ENCODE measurements at regions not wholly inside any gene's neighbourhood (a gene's known extent, or its start where the extent isn't known, plus 50 kb on each side); places are given as distances from the start of the nearest gene placed in this dataset.

- DNase-seq = no peak
Measured at GRCh38 chr9:21672140-21672539, 130.3 kb upstream of the MTAP start.

- no peak for DNase-seq
Measured at GRCh38 chr9:21672761-21673160, 129.7 kb upstream of the MTAP start.

DNA sequence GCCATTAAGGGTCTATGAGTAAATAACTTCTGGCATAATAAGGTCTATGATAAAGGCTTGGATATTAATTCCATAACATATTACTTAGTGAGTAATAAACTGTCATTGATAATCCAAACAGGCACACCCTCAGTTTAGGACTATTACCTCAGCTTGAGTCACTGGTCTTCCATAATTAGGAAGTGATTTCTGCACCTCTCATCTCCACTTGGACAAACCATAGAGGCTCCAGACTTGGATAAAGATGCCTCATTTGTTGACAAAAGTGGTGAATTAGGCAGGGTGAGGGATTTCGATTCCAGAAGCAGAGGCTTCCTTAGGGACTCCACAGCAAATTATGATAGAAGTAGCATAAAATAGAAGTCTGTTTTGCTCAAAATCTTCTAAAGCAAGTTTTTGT, 127.5 kb upstream of the MTAP start:
- DNase-seq = no peak

DNA sequence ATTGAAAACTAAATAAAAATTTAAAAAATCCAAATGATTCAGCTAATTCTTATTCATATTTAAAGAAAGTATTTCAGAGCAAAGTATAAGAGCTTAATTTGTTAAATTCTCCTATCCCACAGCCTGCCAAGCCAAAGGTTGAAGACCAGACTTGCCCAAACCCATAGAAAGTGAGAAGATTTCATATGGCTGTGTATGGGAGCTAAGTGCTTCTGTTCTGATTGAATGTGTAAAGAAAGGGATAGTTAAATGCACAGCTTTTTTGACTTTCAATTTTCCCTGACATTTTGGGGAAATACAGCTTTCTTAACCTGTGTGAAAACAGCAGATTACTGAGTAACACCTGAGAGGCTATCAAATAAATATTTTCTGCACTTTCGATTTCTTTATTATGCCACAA, 125.0 kb upstream of the MTAP start:
- DNase-seq = no peak

DNA sequence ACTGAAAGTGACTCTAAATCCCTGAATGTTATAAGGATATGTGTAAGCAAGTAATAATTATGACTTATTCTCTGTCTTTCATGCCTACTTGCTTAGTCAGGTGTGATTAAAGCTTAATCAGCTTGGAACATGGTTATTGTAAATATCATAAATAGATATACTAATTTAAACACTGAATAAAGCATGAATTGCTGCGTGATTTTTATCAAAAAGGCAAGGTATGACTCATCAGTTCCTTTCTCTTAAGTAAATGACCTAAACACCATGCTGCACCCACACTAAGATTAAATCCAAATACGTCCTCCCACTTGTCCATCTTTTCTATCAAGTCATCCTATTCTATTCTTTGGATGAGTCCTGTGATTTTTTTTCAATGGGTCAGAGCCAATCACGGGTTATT, 124.6 kb upstream of the MTAP start:
- no peak for DNase-seq

GRCh38 chr9:21679432-21679831, 123.0 kb upstream of the MTAP start:
- DNase-seq = no peak

DNA sequence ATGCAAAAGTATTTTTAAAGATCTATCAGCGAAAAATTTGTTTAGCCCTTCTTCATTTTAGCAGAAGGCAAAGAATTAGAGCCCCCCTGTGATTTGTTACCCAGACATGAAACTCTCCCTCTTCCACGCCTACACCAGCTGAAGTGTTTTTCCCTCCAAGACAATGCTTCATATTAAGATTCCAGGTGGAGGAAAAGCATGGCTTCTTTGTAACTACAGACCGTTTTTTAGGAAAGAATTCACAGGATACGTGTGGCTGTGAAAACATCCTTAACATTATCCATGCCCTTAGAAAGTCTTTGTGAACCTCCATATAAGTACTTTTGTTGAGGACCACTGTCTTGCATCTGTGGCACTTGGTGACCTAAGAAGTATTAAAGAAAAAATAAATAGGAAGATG, 121.8 kb upstream of the MTAP start:
- DNase-seq = no peak

GRCh38 chr9:21681641-21682040, 120.8 kb upstream of the MTAP start:
- DNase-seq = no peak

DNA sequence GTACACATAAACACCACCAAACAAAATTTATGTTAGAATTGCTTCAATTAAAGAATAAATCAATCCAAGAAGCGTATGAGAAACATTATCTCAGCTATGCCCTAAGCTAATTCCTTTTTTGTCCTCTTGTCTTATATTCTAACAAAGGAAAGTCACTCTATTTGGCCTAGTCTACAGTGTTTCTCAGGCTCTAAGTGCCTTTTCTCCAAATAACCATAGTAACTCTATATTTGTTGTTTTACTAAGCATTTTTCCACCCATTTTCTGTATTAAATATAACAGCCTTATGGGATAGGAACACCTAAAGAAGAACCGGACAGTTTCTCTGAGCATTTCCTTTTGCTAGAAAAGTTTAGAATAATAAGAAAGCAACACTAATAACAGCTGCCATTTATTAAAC, 120.1 kb upstream of the MTAP start:
- no peak for DNase-seq

DNA sequence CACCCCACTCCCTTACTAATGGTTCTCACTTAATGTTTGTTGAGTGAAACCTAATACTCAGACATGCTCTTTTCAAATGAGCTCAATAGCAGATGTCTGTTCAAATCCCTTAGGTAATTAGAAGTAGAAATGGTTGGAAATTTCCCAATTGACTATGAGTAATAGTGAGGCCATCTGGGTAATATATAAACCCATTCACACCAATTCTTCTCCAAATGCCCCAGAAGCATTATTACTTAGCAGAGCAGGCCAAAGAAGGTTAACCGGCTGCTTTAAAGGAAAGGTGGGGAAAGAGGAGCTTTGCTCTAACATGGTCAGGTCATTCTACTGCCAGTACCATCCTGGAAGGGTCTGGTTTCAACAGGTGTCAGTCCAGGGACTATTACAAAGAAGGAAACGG, 119.5 kb upstream of the MTAP start:
- no peak for DNase-seq

DNA sequence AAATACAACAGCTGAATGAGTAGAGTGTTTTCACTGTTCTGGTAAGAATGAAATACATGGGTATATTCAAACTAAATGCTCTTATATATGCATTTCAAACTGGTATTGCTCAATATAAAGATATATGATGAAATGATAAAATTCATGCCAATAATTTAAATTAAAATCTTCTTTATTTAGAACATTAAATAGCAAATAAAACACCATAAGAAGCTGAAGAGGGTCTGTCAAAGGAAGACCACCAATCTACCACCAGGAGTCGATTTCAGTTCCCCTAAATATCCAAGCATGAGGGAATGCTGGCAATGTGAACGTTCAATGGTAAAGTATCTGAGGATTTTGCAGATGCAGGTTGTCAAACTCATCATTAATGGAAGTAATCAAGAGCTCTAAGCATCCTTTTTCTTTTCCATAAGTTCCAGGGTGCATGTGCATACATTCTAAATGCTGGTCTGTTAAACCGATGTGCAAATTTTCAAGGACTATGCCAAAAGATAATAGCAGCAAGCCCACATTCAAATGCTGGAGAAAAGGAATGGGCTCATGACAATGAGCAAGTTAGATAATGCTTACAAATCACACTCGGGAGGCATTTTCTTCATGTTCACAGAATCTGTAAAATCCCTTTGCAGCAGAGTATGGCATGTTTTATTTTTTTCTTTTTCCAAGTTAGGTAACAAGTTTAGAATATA, 118.8 kb upstream of the MTAP start:
- no peak for DNase-seq

GRCh38 chr9:21684231-21684630, 118.2 kb upstream of the MTAP start:
- no peak for DNase-seq

- DNase-seq = no peak
Measured at GRCh38 chr9:21684831-21685362, 117.5 kb upstream of the MTAP start.

- no peak for DNase-seq
Measured at GRCh38 chr9:21685502-21685901, 116.9 kb upstream of the MTAP start.

DNA sequence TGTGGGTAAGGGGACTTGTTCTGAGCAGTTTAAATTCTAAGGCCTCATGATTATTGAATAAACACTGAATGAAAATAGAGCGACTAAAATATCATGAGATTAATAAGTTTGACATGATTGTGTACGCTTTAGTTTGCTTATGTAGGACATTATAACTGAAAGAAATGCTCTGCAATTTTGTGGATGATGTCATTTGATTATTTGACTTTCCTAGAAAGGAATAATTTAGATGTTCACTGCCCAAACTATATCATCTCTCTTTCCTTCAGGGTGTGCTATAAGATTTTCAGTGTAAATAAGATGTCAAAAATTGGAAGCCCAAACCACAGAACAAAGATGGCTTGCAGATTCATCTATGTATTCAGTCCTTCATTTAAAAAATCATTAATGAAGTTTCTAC, 115.7 kb upstream of the MTAP start:
- no peak for DNase-seq

- DNase-seq = no peak
Measured at GRCh38 chr9:21687351-21687750, 115.1 kb upstream of the MTAP start.

- no peak for DNase-seq
Measured at GRCh38 chr9:21688108-21689102, 114.0 kb upstream of the MTAP start.

DNA sequence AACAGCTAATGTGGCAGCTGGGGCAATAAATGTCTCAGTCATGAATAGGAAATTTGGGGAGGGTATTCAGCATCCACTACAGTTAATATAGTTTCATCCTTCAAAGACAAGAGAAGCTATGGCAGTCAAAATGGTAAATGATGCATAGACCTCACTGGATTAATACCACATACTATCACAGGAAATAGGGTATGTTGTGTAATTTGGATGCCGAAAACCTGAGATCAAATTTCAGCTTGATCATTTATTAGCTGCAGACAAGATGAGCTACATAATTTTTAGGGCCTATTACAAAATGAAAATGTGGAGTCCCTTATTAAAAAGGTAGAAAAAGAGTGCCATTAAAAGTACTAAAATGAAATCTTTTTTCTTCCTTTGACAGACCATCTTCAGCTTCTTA, 112.6 kb upstream of the MTAP start:
- no peak for DNase-seq

- DNase-seq = no peak
Measured at GRCh38 chr9:21690561-21690960, 111.9 kb upstream of the MTAP start.

DNA sequence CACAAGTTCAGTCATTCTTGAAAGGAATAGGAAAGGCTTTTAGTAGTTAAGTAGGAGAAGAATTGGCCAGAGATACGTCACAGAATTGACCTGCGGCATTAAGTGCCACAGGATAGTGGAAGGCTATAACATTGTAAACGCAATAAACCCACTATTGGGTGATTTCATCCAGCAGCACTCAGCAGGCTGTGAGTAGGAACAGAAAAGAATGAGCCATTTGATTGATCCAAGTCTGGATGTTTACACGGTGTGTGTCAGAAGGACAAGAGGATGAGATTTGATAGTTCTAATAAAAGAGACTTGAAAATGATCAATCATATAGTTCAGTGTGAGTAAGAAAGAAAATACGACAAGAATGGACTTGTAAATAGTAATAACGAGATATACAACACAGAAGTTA, 110.0 kb upstream of the MTAP start:
- DNase-seq = no peak

DNA sequence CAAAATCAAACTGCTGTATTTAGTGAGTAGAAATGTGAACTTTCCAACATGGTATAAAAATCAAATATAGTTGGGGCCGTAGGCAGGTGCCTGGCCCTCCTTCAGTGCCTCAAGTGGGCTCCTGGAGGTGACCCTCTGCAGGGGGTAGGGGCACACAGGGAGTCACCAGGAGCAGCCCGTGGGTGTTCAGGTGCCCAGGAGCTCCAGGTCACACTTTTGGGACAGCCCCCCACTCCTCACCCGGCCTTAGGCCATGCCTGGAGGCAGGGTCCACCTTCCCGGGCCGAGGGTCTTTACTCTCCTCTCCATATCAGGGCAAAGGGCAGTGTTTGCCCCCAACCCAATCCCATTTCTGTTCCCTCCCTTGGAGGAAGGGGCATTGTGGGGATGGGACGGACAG, 108.0 kb upstream of the MTAP start:
- no peak for DNase-seq

GRCh38 chr9:21695443-21695842, 107.0 kb upstream of the MTAP start:
- DNase-seq = no peak

GRCh38 chr9:21695874-21696341, 106.5 kb upstream of the MTAP start:
- DNase-seq = no peak

DNA sequence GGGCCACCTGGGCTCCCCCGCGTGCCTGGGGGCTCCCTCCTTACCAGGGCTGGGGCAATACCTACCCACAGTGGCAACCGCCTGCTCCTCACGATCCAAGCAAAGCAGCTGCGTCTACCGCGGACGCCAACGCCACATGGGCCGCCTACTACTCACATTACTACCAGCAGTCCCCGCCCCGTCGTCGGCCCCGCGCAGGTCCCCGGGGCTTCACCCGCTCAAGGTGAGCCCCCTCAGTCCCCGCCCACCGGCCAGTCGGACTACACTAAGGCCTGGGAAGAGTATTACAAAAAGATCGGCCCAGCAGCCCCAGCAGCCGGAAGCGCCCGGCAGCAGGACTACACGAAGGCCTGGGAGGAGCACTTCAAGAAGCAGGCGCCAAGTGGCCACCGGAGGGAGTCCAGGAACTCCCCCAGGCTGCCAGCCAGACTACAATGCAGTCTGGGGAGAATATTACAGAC, 106.0 kb upstream of the MTAP start:
- no peak for DNase-seq

Measured in effector CD4-positive, alpha-beta T cell (primary cell).